ENCODE measurements at regions not wholly inside any gene's neighbourhood (a gene's known extent, or its start where the extent isn't known, plus 50 kb on each side); places are given as distances from the start of the nearest gene placed in this dataset.

DNA sequence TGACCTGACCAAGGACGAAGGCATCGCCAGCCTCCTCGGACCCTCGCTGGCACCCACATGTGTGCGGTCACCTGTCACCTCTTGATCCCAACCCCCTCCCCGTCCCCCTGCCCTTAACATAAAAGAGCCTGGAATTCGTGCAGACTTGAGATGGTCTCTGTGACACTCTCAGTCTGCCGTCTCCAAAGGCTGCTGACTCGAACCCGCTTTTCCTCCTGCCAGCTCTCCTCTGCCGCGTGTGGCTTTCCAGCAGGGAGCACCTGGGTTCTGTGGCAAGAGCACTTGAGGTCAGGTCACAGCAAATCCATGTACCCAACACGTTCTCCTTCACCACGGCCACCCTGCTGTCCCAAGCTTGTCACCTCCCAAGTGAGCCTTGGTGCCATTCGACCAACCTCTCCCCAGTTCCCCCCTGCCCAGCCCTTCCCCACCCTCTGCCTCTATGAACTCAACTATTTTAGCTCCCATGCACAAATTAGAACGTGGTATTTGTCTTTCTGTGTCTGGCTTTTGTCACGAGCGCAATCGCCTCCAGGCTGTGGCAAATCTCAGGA lies 207.6 kb downstream of the BRD1 start:
- peaks cover 3% of the 10 kb centered on the region for H3K36me3 ChIP-seq (ENCODE audit: control insufficient read depth, insufficient read depth, low read length)
- TF ChIP-seq, protein P1, sequence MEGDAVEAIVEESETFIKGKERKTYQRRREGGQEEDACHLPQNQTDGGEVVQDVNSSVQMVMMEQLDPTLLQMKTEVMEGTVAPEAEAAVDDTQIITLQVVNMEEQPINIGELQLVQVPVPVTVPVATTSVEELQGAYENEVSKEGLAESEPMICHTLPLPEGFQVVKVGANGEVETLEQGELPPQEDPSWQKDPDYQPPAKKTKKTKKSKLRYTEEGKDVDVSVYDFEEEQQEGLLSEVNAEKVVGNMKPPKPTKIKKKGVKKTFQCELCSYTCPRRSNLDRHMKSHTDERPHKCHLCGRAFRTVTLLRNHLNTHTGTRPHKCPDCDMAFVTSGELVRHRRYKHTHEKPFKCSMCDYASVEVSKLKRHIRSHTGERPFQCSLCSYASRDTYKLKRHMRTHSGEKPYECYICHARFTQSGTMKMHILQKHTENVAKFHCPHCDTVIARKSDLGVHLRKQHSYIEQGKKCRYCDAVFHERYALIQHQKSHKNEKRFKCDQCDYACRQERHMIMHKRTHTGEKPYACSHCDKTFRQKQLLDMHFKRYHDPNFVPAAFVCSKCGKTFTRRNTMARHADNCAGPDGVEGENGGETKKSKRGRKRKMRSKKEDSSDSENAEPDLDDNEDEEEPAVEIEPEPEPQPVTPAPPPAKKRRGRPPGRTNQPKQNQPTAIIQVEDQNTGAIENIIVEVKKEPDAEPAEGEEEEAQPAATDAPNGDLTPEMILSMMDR (IDR thresholded peaks at IDR 0.05; ENCODE audit: insufficient read depth, low read length, poor library complexity, severe bottlenecking): no peak
- DNase-seq (ENCODE audit: extremely low read depth, insufficient read length): no peak
- H3K27me3 ChIP-seq (replicated peaks; ENCODE audit: control insufficient read depth, insufficient read depth, low read length): no peaks in the 10 kb centered on the region
- H3K4me3 ChIP-seq (replicated peaks; ENCODE audit: low read depth, low read length): no peak overlapping the region

GRCh38 chr22:49619301-49619700 lies 208.4 kb downstream of the BRD1 start:
- Histone ChIP-seq H3K4me3 (replicated peaks; ENCODE audit: low read depth, low read length) (no peak overlapping the region), H3K36me3 (ENCODE audit: control insufficient read depth, insufficient read depth, low read length) (peaks cover 3% of the 10 kb centered on the region), H3K27me3 (replicated peaks; ENCODE audit: control insufficient read depth, insufficient read depth, low read length) (no peaks in the 10 kb centered on the region)
- DNase-seq (ENCODE audit: extremely low read depth, insufficient read length): no peak
- TF ChIP-seq, protein P1 (IDR thresholded peaks at IDR 0.05; ENCODE audit: insufficient read depth, low read length, poor library complexity, severe bottlenecking): no peak

DNA sequence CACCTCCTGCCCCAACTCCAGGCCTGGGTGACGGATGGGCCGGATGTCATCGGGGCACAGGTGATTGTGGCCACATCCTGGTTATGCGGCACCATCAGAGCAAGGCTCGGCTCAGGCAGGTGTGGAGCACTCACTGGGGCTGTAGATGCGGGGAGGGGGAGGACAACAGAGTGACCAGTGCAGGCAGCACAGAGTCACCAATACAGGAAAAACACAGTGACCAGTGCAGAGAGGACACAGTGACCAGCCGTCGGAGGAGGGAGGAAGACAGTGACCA lies 209.1 kb downstream of the BRD1 start:
- DNase-seq (ENCODE audit: extremely low read depth, insufficient read length): no peak
- peaks cover 3% of the 10 kb centered on the region for H3K36me3 ChIP-seq (ENCODE audit: control insufficient read depth, insufficient read depth, low read length)
- TF ChIP-seq, protein P1 (IDR thresholded peaks at IDR 0.05; ENCODE audit: insufficient read depth, low read length, poor library complexity, severe bottlenecking): no peak
- H3K27me3 ChIP-seq (replicated peaks; ENCODE audit: control insufficient read depth, insufficient read depth, low read length): no peaks in the 10 kb centered on the region
- no peak overlapping the region for H3K4me3 ChIP-seq (replicated peaks; ENCODE audit: low read depth, low read length)

DNA sequence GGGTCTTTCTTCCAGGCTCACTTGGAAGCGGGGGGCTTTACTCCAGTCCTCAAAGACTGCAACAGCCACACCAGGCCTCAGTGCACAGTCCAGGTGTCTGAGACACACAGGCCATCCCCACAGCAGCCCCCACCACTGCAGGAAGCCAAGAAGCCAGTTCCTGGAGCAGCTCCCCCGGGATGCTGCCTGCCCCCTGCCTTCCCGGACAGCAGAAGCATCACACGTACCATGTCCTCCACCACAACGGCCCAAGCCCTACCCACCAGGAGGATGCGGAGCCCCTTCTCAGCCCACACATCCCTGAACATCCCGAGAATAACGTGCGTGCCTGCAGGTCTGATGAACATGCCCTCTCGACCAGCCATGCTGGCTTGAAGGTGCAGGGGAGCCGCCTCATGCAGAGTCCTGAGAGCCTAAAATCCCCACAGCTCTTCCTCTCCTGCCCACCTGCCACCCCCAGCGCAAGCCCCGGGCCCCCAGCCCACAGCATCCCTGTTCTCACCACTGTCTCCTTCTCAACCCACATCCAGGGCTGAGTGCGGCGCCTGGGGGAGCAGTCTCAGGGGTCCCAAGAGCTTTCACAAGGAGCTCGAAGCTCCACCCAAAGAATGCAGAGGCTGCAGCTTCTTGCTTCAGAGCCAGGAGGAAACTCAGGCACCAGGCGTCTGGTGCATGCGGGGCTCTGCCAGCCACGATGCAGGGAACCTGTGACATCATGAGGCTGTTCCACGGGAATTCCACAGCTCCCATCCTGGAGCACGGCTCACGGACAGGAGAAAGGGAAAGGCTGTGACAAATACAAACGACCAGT lies 209.6 kb downstream of the BRD1 start:
- no peaks in the 10 kb centered on the region for H3K27me3 ChIP-seq (replicated peaks; ENCODE audit: control insufficient read depth, insufficient read depth, low read length)
- peaks cover 3% of the 10 kb centered on the region for H3K36me3 ChIP-seq (ENCODE audit: control insufficient read depth, insufficient read depth, low read length)
- H3K4me3 ChIP-seq (replicated peaks; ENCODE audit: low read depth, low read length): no peak overlapping the region
- TF ChIP-seq, protein P1 (IDR thresholded peaks at IDR 0.05; ENCODE audit: insufficient read depth, low read length, poor library complexity, severe bottlenecking): no peak
- no peak for DNase-seq (ENCODE audit: extremely low read depth, insufficient read length)

DNA sequence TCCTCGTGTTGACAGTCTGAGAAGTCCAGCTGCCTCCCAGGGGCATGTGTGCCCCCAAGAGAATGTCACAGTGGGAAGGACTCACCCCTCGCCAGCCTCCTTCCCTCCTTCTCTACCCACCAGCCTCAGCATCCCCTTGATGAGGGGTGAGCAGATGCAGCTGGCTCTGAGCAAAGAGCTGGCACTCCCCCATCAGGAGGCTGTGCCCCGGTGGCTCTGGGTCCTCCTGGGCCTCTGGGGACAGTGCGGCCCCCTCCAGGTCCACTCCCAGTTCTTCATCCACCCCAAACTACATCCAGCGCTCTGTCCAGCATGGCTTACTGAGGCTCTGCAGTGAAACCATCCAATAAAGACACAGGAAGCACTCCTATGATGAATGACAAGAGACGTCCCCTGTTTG lies 210.4 kb downstream of the BRD1 start:
- DNase-seq (ENCODE audit: extremely low read depth, insufficient read length): no peak
- Histone ChIP-seq H3K36me3 (ENCODE audit: control insufficient read depth, insufficient read depth, low read length) (peaks cover 3% of the 10 kb centered on the region), H3K4me3 (replicated peaks; ENCODE audit: low read depth, low read length) (no peak overlapping the region), H3K27me3 (replicated peaks; ENCODE audit: control insufficient read depth, insufficient read depth, low read length) (no peaks in the 10 kb centered on the region)
- TF ChIP-seq, protein P1 (IDR thresholded peaks at IDR 0.05; ENCODE audit: insufficient read depth, low read length, poor library complexity, severe bottlenecking): no peak
